K562 (cell line): ENCODE measurements at regions not wholly inside any gene's neighbourhood (a gene's known extent, or its start where the extent isn't known, plus 50 kb on each side); places are given as distances from the start of the nearest gene placed in this dataset.

Experiments used
- BRD9 ChIP-seq: fragments of 450-650 bp; IDR thresholded peaks from 2 replicates; pipeline ENCODE4 v1.6.1; 2018; ENCODE audit warnings: low read depth; ENCODE audit not compliant: partially characterized antibody
- CBFB ChIP-seq: sonication (generic); formaldehyde crosslinking; IDR thresholded peaks from 2 replicates; pipeline ENCODE4 v1.4.0; 2020; ENCODE audit warnings: mild to moderate bottlenecking, missing genetic modification reagents
- CLOCK ChIP-seq: fragments of 250-450 bp; sonication (Bioruptor Pico); IDR thresholded peaks from 2 replicates; pipeline ENCODE4 v1.4.0; 2020; ENCODE audit warnings: mild to moderate bottlenecking, moderate library complexity, borderline replicate concordance
- FOXM1 ChIP-seq, 2 experiments: fragments of 450-650 bp in 1 of 2; sonication (generic) in 1 of 2; formaldehyde crosslinking in 1 of 2; IDR thresholded peaks; 2 replicates each; pipeline versions ENCODE4 v1.6.1 to v1.9.0; 2017 to 2022; ENCODE audit warnings: low read depth in 2 of 2, mild to moderate bottlenecking in 2 of 2, missing genetic modification reagents in 1 of 2, moderate library complexity in 1 of 2
- GTF2F1 ChIP-seq: IDR thresholded peaks from 2 replicates; pipeline ENCODE4 v1.6.1; 2011; ENCODE audit warnings: low read depth, low read length, improper control_type of control experiment
- HNRNPLL ChIP-seq: fragments of 200-400 bp; formaldehyde crosslinking; IDR thresholded peaks from 2 replicates; pipeline ENCODE4 v1.6.1; 2017; ENCODE audit warnings: low read length, low read depth, mild to moderate bottlenecking; ENCODE audit not compliant: poor library complexity, severe bottlenecking
- ID3 ChIP-seq, 2 experiments: fragments of 250-450 bp in 1 of 2; fragments of 450-650 bp in 1 of 2; sonication (Bioruptor Pico) in 1 of 2; IDR thresholded peaks; 2 replicates each; pipeline versions ENCODE4 v1.6.1 to v1.8.0; 2016 to 2021; ENCODE audit warnings: mild to moderate bottlenecking in 2 of 2, moderate library complexity in 2 of 2, missing compliant biosample characterization in 1 of 2, missing genetic modification characterization in 1 of 2
- IFI16 ChIP-seq: fragments of 250-450 bp; sonication (Bioruptor Pico); IDR thresholded peaks from 2 replicates; pipeline ENCODE4 v2.1.2; 2022; ENCODE audit warnings: mild to moderate bottlenecking, inconsistent platforms
- KAT2B ChIP-seq: IDR thresholded peaks from one replicate; pipeline ENCODE4 v1.6.1; 2012; ENCODE audit warnings: low read depth, mild to moderate bottlenecking, control low read depth, inconsistent platforms, low read length, moderate library complexity
- LARP7 ChIP-seq: fragments of 450-650 bp; IDR thresholded peaks from 2 replicates; pipeline ENCODE4 v1.6.1; 2016
- NCOA4 ChIP-seq: fragments of 450-650 bp; IDR thresholded peaks from 2 replicates; pipeline ENCODE4 v1.6.1; 2018; ENCODE audit warnings: mild to moderate bottlenecking; ENCODE audit not compliant: partially characterized antibody
- NFIC ChIP-seq: fragments of 450-650 bp; IDR thresholded peaks from 2 replicates; pipeline ENCODE4 v1.6.1; 2017; ENCODE audit warnings: mild to moderate bottlenecking, inconsistent platforms
- PHF8 ChIP-seq: fragments of 200-600 bp; sonication (generic); IDR thresholded peaks from 2 replicates; pipeline ENCODE4 v1.6.1; 2012; ENCODE audit warnings: mixed run types, mild to moderate bottlenecking, inconsistent platforms, low read length, moderate library complexity, borderline replicate concordance
- PURB ChIP-seq: sonication (generic); formaldehyde crosslinking; IDR thresholded peaks from 2 replicates; pipeline ENCODE4 v1.9.0; 2021; ENCODE audit warnings: low read depth, mild to moderate bottlenecking, missing genetic modification reagents
- SLC30A9 ChIP-seq: fragments of 250-450 bp; sonication (Bioruptor Pico); IDR thresholded peaks from 2 replicates; pipeline ENCODE4 v1.8.0; 2022; ENCODE audit warnings: mild to moderate bottlenecking, moderate library complexity
- ZFP30 ChIP-seq: fragments of 250-450 bp; sonication (Bioruptor Pico); IDR thresholded peaks from 2 replicates; pipeline ENCODE4 v1.8.0; 2022; ENCODE audit warnings: moderate library complexity, mild to moderate bottlenecking, inconsistent platforms, borderline replicate concordance
- ZNF124 ChIP-seq: sonication (generic); formaldehyde crosslinking; IDR thresholded peaks from 2 replicates; pipeline ENCODE4 v1.8.1; 2022; ENCODE audit warnings: missing genetic modification reagents
- ZNF41 ChIP-seq: fragments of 250-450 bp; sonication (Bioruptor Pico); conservative IDR thresholded peaks from 2 replicates; pipeline ENCODE4 v1.4.0; 2020; ENCODE audit warnings: mild to moderate bottlenecking
- ZNF436 ChIP-seq: fragments of 250-450, 450-650 bp; sonication (Bioruptor Pico); formaldehyde crosslinking; IDR thresholded peaks from 2 replicates; pipeline ENCODE4 v1.7.0; 2020; ENCODE audit warnings: mild to moderate bottlenecking
- ZNF655 ChIP-seq: fragments of 250-450 bp; sonication (Bioruptor Pico); IDR thresholded peaks from 2 replicates; pipeline ENCODE4 v1.5.0; 2021
- ZNF695 ChIP-seq: fragments of 450-650 bp; formaldehyde crosslinking; IDR thresholded peaks from 2 replicates; pipeline ENCODE4 v1.4.0; 2020; ENCODE audit warnings: mild to moderate bottlenecking, moderate library complexity
- ZNF699 ChIP-seq: fragments of 250-450 bp; sonication (Bioruptor Pico); IDR thresholded peaks from 2 replicates; pipeline ENCODE4 v1.8.0; 2021; ENCODE audit warnings: mild to moderate bottlenecking, moderate library complexity; ENCODE audit not compliant: insufficient replicate concordance
- ZNF778 ChIP-seq: fragments of 450-650 bp; formaldehyde crosslinking; IDR thresholded peaks from 2 replicates; pipeline ENCODE4 v1.4.0; 2020; ENCODE audit warnings: mild to moderate bottlenecking, moderate library complexity

DNA sequence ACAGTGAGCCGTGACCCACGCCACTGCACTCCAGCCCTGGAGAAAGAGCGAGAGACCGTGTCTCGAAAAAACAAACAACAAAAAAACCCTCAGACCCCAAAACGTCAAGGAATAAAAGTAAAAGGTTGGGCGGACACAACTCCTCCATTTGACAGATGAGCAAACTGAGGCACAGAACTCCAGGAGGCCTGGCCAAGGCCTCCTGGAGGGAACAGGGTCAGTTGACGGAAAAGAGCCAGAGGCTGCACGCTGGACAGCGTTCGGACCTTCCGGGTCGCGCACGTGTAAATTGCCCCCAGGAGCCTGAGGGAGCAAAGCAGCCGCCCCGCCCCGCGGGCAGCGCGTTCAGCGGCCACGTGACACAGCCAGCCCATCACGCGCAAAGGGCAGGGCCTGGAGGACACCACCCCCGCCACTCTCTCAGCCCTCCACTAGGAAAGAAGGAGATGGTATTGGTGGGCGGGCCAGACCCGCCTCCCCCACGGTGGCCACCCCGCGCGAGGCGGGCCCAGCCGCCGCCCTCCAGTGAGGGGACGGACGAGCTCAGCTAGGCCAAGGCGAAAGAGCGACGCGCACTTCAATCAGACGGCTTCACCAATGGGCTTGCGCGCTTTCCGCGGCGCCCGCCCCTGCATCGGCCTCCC, 81.5 kb downstream of the PTPDC1 start (continued):
- TF ChIP-seq ZFP30 (CRISPR knock-in tag) (no peak), IFI16 (CRISPR knock-in tag) (no peak), PURB (CRISPR knock-in tag) (no peak), PHF8 (no peak), NCOA4 (no peak), ZNF436 (CRISPR knock-in tag) (no peak), ZNF778 (CRISPR knock-in tag) (no peak), BRD9 (peak; percentile 64), ZNF695 (CRISPR knock-in tag) (no peak), ZNF41 (no peak), ZNF655 (CRISPR knock-in tag) (no peak), CLOCK (CRISPR knock-in tag) (peak; percentile 93; the same call in 1 of the 2 replicates), KAT2B (no peak), NFIC (peak; percentile 65; the same call in 1 of the 2 replicates), GTF2F1 (no peak), FOXM1 (IDR thresholded peaks at IDR 0.05; ENCODE audit: low read depth) (peak; percentile 46), FOXM1 (CRISPR knock-in tag; IDR thresholded peaks at IDR 0.05; ENCODE audit: low read depth) (no peak), ID3 (CRISPR knock-in tag; IDR thresholded peaks at IDR 0.05) (no peak), ID3 (tag; IDR thresholded peaks at IDR 0.05) (0 out of 2 replicates have a peak, but pooled peaks have one; percentile 46), ZNF699 (CRISPR knock-in tag) (no peak), ZNF124 (no peak), HNRNPLL (peak; percentile 49), LARP7 (0 out of 2 replicates have a peak, but pooled peaks have one; percentile 48), SLC30A9 (CRISPR knock-in tag) (no peak), CBFB (CRISPR knock-in tag) (no peak)
